Activated T-cell treated with anti-CD3 and anti-CD28 coated beads for 24 hours (primary cell): ENCODE measurements at regions not wholly inside any gene's neighbourhood (a gene's known extent, or its start where the extent isn't known, plus 50 kb on each side); places are given as distances from the start of the nearest gene placed in this dataset.
"Not testable (repeated sequence)": the region's sequence is repeated elsewhere in the genome, so short reads cannot be mapped to it uniquely, and the experiment has no call there.

Experiments
- DNase-seq: peaks from one replicate; pipeline ENCODE4 v3.0.0-alpha.2; 2020; ENCODE audit warnings: low read depth

DNA sequence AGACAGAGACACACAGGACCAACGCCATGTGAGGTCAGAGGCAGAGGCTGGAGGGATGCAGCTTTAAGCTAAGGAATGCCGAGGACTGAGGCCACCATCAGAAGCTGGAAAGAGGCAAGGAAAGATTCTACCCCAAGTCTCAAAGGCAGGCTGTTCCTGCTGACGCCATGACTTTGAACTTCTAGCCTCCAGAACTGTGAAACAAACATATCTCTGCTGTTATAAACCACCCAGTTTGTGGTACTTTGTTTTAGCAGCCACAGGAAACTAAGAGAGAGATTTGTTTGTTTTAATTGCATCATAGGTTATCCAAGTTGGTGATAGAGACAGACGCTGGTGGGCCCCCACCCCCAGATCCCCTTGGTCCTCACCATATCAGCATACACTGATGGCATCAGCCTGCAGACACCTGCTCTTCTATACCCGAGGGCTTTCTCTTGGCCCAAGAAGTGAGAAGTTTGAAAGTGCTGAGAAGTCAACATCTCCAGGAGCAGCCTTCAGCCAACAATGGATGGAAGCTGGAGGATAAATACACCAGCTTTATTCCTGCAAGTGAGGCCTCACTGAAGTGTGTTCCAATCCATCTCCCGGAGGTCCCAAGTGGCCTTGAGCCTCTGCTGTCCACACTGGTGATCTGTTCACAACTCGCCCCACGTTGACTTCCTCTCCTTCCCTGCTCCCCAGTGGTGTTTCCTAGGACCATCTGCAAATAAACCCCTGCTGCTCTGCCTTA, 154.7 kb downstream of the BTBD3 start:
- DNase-seq, result no peak

DNA sequence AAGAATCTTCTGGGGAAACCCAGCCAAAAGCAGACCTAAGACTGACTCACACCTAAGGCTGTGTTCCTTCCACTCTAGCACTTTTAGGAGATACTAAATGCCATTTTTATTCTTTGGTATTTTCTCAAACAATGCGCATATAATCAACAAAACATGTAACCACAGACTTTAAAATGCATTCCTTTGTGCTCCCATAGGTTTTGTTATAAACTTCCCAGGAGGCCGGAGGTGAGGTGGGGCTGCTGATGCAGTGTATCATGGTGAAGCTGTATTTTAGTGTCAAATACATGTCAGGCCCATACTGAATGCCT, 155.2 kb downstream of the BTBD3 start:
- no peak for DNase-seq

GRCh38 chr20:12074111-12074655, 156.5 kb downstream of the BTBD3 start:
- no peak for DNase-seq

DNA sequence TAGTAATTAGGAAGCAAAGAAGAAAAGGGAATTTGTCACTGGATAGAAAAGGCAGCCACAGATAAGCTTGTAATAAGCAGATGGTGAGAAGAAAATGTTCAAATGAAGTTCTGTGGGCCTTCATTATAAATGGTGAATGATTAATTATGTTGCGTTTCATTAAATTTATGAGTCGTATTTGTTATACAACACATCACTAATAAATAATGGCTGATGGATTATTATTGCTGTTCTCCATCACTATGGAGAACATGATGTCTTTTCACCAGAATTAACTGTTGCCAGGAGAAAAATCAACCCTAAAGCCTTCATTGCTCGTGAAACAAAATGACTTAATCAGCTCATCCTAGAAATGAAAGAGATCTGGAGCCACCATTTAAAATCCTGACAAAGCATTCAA, 158.5 kb downstream of the BTBD3 start:
- no peak for DNase-seq

DNA sequence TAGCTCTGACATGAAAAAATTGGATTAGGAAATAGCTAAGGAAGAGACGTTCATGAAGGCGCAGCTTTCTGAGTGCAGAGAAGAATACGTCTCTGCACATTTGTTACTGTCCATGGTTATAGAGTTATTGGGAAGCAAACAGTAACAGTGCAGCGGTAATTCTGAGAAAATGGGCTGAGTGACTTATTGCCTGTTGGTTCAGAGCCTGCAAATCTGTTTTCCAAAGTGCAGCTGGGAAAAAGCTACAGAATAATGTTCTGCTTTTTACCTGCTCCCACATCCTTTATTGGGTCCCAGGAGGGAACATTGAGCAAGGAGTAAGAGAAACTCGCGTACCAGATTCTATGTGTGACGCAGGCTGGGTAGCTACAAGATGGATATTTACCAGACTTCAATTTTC, 160.2 kb downstream of the BTBD3 start:
- no peak for DNase-seq

- DNase-seq, result no peak
Observed at GRCh38 chr20:12079490-12079889, 161.8 kb downstream of the BTBD3 start.

DNA sequence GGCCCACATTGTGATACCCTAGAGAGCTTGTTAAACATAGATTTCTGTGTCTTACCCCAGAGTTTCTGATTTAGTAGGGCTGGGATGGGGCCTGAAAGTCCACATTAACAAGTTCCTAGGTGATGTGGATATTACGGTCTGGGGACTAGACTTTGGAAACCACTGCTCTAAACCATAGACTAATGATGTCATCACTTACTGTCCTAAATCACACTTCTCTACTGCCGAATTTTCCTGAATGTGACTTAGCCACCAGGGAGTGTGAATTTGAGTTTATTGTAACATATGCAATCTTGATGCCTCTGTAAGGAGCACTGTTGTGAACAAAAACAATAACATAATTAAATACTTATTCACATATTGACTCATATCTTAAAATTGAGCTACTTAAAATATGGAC, 165.6 kb downstream of the BTBD3 start:
- DNase-seq, result no peak

- no peak for DNase-seq
Observed at GRCh38 chr20:12084482-12084881, 166.8 kb downstream of the BTBD3 start.

- no peak for DNase-seq
Observed at GRCh38 chr20:12086359-12086758, 168.7 kb downstream of the BTBD3 start.

DNA sequence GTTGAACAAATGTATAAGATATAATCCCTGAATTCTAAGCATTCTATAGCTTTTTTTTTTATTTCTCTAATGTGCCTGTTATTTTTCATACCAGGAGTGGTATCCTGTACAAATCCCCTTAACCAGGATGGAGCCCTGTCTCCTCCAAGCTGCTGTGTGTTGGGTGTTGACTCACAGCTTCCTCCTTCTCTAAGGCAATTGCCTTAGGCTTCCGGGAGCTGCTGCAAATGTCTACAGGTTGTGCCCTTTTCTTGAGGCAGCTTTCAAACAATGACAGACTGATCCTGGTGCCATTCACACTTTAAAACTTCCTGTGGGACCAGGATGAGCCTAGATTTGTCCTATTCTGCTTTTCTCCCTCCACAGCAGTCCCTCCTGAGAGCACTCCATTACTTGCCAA, 173.2 kb downstream of the BTBD3 start:
- no peak for DNase-seq

DNA sequence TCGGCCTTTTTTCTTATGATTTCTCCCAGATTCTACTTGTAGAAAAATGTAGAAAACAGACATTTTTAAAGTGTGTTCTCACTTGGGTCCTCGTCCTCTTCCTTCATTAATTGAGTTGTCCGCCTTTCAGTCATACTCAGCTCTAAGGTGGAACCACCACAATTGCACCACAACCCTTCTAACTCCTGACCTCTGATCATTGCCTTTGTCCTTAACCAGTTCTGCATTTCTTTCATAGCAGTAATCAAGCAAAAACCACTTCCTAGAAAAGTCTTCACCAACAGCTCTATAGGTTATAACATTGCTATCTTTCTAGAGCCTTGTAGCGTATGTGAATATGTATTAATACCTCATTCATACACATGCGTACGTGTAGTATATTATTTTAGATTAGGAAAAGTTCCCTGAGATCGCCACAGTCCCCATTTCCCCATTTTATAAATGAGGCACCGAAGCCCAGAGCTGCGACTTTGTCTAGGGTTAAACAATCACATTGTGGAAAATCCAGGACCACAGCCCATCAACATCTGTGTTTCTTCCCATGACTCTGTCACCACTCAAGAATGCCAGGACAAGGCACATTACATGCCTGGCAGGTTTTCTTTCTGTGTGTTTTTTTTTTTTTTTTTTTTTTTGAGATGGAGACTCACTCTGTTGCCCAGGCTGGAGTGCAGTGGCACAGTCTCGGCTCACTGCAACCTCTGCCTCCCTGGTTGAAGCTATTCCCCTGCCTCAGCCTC, 175.5 kb downstream of the BTBD3 start:
- DNase-seq, result no peak

DNA sequence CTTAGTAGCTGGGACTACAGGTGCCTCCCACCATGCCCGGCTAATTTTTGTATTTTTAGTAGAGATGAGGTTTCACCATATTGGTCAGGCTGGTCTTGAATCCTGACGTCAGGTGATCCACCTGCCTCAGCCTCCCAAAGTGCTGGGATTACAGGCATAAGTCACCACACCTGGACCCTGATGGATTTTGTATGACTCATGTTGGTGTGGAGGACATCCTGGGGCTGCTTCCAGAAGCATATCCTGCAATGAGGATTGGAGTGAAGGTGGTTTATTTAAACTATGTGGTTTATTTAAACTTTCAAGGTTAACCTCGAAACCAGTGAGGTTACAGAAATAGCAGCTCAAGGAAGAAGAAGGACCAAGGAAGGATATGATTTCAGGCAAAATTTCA, 176.1 kb downstream of the BTBD3 start:
- not testable (repeated sequence) for DNase-seq

GRCh38 chr20:12095180-12095920, 177.7 kb downstream of the BTBD3 start:
- DNase-seq, result no peak

DNA sequence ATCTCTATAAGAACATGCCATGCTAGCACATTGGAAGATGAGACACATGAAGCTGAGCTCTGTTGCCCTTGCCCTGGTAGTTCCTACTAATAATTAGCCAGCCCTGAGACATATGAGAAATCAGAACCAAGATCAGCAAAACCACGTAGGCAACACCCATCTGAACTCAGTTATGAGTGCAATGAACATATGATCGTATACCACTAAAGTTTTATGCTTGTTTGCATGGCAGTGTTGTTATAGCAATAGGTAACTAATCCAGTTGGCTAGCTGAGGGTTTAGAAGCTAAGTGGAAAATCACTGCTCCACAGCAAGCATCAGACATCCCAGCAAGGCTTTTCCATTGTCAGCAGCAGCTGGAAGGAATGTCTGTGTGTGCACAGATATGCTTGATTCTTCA, 180.7 kb downstream of the BTBD3 start:
- no peak for DNase-seq

- no peak for DNase-seq
Observed at GRCh38 chr20:12108846-12109245, 191.2 kb downstream of the BTBD3 start.

DNA sequence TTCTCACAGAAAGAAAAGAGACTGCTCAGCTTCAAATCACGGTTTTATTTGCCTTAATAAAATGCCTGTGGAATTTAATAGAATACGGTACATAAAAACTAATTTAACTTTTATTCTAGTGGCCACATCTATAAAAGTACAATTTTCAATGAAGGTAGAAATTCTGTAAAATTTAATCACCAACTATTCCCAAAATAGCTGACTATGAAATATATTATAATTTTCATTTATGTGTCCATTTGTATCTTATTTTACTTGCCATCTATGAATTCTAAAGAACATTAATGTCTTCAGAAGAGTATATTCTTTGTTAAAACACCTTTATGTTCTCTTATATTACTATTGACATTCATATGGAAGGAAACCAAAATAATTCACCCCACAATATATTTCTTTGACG, 192.6 kb downstream of the BTBD3 start:
- no peak for DNase-seq

DNA sequence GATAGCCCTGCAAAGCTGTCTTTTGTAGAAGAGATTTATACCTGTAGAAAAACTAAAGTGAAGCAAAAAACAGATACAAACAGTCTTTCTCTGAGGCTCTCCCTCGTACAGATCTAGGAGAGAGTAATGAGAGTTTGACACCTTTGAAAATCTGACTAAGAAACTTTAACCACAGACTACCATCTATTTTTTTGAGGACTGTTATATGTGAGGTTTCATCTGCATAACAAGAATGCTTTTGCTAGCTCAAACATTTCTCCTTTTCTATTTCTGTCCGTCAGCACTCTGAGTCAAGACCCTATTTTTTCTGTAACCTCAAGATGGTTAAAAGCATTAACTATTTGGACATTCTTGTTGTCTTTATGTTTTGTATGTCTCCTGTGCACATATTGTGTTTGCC, 193.0 kb downstream of the BTBD3 start:
- no peak for DNase-seq

DNA sequence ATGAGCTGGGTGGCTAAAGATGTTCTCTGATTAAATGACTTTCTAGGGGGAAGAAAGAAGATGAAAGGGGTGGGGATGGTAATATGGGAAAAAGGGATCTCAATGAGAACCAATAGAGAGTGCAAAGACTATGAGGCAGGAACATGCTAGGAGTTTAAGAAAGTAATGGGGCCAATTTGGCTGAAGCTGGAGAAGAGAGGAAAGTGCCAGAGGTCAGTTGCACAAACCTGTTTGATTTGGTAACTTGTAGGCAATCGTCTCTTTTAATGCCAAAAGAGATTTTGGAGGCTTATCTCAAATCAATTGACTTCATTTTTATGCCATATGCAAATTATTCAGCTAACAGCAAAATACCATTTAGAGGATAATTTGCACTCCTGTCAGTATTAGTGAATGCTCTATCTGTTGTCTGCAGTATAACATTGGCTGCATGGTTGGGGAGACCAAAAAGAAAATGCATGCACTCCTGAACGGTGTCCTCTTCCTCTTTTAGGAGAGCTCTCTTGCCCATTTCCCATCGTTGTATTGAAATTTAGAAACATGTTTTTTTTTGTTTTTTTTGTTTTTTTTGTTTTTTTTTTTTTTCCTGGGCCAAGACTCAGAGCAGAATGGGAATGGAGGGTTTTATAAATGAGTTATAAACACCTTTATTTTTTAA, 193.9 kb downstream of the BTBD3 start:
- no peak for DNase-seq

DNA sequence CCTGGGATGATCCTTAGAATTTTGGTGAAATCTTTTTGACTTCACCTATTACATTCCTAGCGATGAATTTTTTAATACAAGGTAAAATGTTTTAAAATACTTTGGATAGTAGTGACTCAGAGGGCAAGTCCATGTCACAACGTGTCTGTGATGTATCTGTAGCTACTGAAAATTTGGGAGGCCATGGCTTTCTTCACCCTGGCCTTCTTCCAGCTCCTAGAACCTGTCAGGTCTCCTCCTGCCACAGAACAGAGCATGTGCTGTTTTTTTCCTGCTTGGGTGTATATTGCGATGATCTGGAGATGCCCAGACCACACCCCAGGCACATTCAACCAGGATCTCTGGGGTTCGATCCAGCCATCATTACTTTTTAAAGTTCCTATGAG, 194.4 kb downstream of the BTBD3 start:
- no peak for DNase-seq

DNA sequence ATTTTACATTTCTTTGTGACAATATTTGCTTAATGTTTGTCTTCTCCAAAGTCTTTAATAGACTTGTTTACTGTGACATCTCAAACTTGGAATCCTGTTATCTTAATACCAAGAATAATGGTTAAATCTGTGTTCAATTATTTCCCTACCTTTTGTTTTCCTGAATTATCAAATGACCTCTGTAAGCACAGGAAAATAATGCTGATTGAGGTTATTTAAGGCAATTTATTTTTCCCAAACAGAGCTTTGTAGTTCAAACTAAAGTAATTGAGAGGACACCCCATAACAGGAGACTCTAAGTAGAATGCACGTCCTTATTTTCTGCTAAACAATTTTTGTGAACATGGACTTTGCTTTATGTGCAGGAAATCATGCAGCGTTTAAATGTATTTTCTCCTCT, 195.0 kb downstream of the BTBD3 start:
- DNase-seq, result no peak

DNA sequence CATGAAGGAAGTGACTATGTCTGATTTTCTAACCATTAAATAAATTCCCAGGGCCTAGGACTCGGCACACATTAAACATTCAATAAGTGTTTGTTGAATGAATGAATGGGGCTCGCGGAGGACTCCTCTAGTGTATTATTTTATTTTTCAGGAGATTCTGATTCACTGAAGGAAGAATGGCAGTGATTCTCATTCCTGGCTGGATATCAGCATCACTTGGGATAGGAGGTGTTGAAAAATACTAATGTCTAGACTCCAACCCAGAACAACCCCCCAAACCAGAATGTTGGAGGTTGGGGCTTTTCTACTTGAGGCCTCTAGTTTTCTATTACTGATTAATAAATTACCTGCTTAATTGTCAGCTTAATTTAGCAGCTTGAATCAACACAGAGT, 195.4 kb downstream of the BTBD3 start:
- no peak for DNase-seq
